C4-2B (cell line): ENCODE measurements at regions not wholly inside any gene's neighbourhood (a gene's known extent, or its start where the extent isn't known, plus 50 kb on each side); places are given as distances from the start of the nearest gene placed in this dataset.
A peak's percentile ranks its signal among the peaks of the same experiment; 100 is the strongest.

Source experiments
- H3K27ac ChIP-seq: fragments of 450-650 bp; 2 replicates; pipeline ENCODE4 v1.5.1; 2017
- CTCF ChIP-seq: fragments of 450-650 bp; conservative IDR thresholded peaks from 2 replicates; pipeline ENCODE4 v1.5.1; 2017; ENCODE audit warnings: mild to moderate bottlenecking
- ZFX ChIP-seq: fragments of 450-650 bp; IDR thresholded peaks from 2 replicates; pipeline ENCODE4 v1.6.1; 2017

DNA sequence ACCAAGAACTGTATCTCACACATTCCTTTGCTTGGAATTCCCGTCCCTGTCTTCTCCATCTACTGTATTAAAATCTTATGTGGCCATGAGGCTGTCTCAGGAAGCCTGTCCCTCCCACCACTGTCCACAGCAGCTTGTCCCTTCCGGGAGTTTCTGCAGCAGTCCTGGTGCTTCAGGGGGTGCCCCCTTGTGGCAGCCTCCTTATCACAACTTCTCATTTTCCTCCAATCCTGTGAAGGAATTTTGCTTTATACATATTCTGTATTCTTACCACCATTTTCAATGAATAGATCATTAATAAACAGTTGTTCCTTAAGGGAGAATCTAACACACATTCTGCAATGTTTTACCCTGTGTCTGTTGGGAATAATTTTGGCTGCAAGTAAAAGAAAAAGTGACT, 220.4 kb upstream of the RAG2 start:
- TF ChIP-seq CTCF (peak; percentile 80), ZFX (no peak)
- no peak overlapping the region for H3K27ac ChIP-seq

DNA sequence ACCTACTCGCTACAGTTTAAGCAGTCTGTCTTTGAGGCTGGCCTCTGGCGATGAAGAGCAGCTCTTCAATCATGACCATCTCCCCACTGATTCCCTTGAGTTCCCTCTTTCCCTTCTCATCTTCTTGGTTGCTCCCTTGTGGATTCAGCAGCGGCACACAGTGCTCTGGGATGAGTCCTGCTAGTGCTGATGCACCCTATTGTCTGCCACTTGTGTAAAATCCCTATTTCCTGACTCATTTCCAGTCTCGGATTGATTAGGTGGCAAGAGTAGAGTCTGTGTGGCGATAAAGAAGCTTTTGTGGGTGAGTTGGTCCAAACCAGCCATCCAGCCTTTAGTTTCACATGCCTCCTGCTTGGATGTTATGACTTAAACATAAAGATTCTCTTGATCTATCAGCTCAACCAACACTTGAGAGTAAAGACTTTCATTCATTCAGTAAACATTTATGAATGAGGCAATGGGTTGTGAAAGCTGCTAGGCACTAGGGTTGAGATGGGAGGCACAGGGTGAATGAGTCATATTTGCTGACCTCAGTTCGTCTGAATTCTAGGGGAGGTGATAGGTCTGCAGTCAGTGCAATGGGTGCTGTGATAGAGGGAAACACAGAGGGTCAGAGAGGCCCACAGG, 219.4 kb upstream of the RAG2 start:
- TF ChIP-seq CTCF (no peak), ZFX (no peak)
- H3K27ac ChIP-seq, result no peak overlapping the region

DNA sequence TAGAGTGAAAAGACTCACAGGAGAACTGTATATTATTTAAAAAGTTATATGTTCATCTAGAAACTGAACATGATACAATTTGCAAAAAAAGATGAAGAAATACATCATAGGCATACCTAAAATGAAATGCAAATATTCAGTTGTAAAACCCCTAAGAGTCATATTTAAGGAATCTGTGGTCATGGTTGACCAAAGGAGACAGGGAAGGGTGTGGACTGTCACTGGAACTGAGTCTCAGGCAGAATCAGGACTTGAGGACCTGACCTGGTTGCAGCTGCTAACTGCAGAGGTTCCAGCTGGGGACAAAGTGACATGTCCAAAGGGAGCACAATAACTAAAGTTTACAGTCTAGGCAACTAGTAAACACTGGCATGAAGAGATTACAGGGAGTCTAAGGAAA, 211.3 kb upstream of the RAG2 start:
- TF ChIP-seq ZFX (no peak), CTCF (no peak)

GRCh38 chr11:36807871-36808270, 209.8 kb upstream of the RAG2 start:
- TF ChIP-seq CTCF, result no peak
- no peak for TF ChIP-seq ZFX
- no peak overlapping the region for H3K27ac ChIP-seq

More for the DNA sequence above, 211.3 kb upstream of the RAG2 start:
- no peak overlapping the region for H3K27ac ChIP-seq

DNA sequence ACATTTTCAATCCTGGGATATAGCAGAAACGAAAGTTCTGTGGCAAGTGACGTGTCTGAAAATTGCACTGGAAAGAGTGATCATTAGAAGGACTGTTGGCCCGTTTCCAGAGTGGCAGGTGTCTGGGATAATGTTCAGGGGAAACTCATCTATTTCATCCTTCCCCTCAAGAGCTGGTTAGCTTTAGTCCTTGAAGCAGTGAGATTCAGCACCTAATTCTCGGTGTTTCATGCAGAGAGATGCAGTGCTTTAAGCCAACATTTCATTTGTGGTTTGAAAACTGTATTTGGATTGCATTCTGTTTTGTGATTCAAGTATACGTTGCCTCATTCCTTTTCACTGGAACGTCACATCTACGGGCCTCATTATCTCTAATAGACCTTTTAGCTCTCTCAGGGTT, 205.0 kb upstream of the RAG2 start:
- H3K27ac ChIP-seq, result no peak overlapping the region
- no peak for TF ChIP-seq CTCF
- TF ChIP-seq ZFX, result no peak

- TF ChIP-seq CTCF (peak; percentile 18), ZFX (no peak)
- no peak overlapping the region for H3K27ac ChIP-seq
Observed at GRCh38 chr11:36792996-36793914, 195.2 kb upstream of the RAG2 start.

- H3K27ac ChIP-seq, result no peak overlapping the region
- no peak for TF ChIP-seq CTCF
- TF ChIP-seq ZFX, result no peak
Observed at GRCh38 chr11:36791957-36792356, 193.9 kb upstream of the RAG2 start.
